BJ (cell line): ENCODE measurements at regions not wholly inside any gene's neighbourhood (a gene's known extent, or its start where the extent isn't known, plus 50 kb on each side); places are given as distances from the start of the nearest gene placed in this dataset.
A peak's percentile ranks its signal among the peaks of the same experiment; 100 is the strongest.

Experiments used
- CTCF ChIA-PET: fragments of 350-600 bp; formaldehyde crosslinking; extraction: SDS; loops from one replicate; lab custom pipeline; 2021; ENCODE audit warnings: antibody characterized with exemption, inconsistent platforms; lab: Yijun Ruan, JAX
- POLR2A ChIA-PET: fragments of 300-600 bp; sonication (Branson Sonifier 250); formaldehyde crosslinking; extraction: SDS; loops from one replicate; lab custom pipeline; 2021; ENCODE audit warnings: antibody characterized with exemption; lab: Charles Lee
- DNase-seq: peaks from one replicate; pipeline ENCODE4 v3.0.0-alpha.2; 2011; ENCODE audit warnings: low read depth
- H3K27me3 ChIP-seq: 2 replicates; pipeline ENCODE4 v1.6.0; 2011; ENCODE audit warnings: low read length; ENCODE audit not compliant: control insufficient read depth, insufficient read depth
- H3K36me3 ChIP-seq: 2 replicates; pipeline ENCODE4 v1.5.1; 2011; ENCODE audit warnings: low read length; ENCODE audit not compliant: control insufficient read depth, insufficient read depth
- H3K4me3 ChIP-seq: 2 replicates; pipeline ENCODE4 v1.5.1; 2011; ENCODE audit warnings: low read depth, mild to moderate bottlenecking, control low read depth, low read length
- TF ChIP-seq, protein P1 (sequence below): IDR thresholded peaks from 2 replicates; pipeline ENCODE4 v1.5.1; 2011; ENCODE audit warnings: low read depth, mild to moderate bottlenecking, control low read depth, inconsistent platforms, low read length, moderate library complexity; ENCODE audit not compliant: insufficient read depth

GRCh38 chr5:8333977-8334376 lies 465.0 kb downstream of the MTRR start:
- POLR2A ChIA-PET = no interaction called here

GRCh38 chr5:8340261-8340660 lies 471.3 kb downstream of the MTRR start:
- DNase-seq = no peak
- TF ChIP-seq, protein P1, sequence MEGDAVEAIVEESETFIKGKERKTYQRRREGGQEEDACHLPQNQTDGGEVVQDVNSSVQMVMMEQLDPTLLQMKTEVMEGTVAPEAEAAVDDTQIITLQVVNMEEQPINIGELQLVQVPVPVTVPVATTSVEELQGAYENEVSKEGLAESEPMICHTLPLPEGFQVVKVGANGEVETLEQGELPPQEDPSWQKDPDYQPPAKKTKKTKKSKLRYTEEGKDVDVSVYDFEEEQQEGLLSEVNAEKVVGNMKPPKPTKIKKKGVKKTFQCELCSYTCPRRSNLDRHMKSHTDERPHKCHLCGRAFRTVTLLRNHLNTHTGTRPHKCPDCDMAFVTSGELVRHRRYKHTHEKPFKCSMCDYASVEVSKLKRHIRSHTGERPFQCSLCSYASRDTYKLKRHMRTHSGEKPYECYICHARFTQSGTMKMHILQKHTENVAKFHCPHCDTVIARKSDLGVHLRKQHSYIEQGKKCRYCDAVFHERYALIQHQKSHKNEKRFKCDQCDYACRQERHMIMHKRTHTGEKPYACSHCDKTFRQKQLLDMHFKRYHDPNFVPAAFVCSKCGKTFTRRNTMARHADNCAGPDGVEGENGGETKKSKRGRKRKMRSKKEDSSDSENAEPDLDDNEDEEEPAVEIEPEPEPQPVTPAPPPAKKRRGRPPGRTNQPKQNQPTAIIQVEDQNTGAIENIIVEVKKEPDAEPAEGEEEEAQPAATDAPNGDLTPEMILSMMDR = no peak
- ChIA-PET POLR2A (no interaction called here), CTCF (interaction anchor here (1.2 to 2.1 kb wide), 6 partner anchors 11 to 503 kb away, joined by 3 to 10 read pairs (median 6); no protein-coding TSS in a partner anchor)
- H3K4me3 ChIP-seq = no peak overlapping the region
- no peaks in the 10 kb centered on the region for H3K27me3 ChIP-seq
- no peaks in the 10 kb centered on the region for H3K36me3 ChIP-seq

More at GRCh38 chr5:8333977-8334376, 465.0 kb downstream of the MTRR start:
- CTCF ChIA-PET = no interaction called here
- Histone ChIP-seq H3K36me3 (no peaks in the 10 kb centered on the region), H3K4me3 (no peak overlapping the region), H3K27me3 (no peaks in the 10 kb centered on the region)
- no peak for DNase-seq
- TF ChIP-seq, protein P1 = no peak

GRCh38 chr5:8340739-8341344 lies 471.9 kb downstream of the MTRR start:
- ChIA-PET CTCF (interaction anchor here (1.2 to 2.1 kb wide), 6 partner anchors 10 to 503 kb away, joined by 3 to 10 read pairs (median 6); no protein-coding TSS in a partner anchor), POLR2A (no interaction called here)
- TF ChIP-seq, protein P1 = peak; percentile 72
- no peak overlapping the region for H3K4me3 ChIP-seq
- no peaks in the 10 kb centered on the region for H3K36me3 ChIP-seq
- no peaks in the 10 kb centered on the region for H3K27me3 ChIP-seq
- no peak for DNase-seq

- H3K36me3 ChIP-seq = no peaks in the 10 kb centered on the region
- H3K27me3 ChIP-seq = no peaks in the 10 kb centered on the region
- CTCF ChIA-PET = interaction anchor here (1.3 to 2.1 kb wide), 5 partner anchors 9 to 502 kb away, joined by 3 to 10 read pairs (median 6); no protein-coding TSS in a partner anchor
- H3K4me3 ChIP-seq = no peak overlapping the region
- TF ChIP-seq, protein P1 = no peak
- POLR2A ChIA-PET = no interaction called here
- DNase-seq = no peak
These were observed 472.5 kb downstream of the MTRR start for GRCh38 chr5:8341406-8341805.

DNA sequence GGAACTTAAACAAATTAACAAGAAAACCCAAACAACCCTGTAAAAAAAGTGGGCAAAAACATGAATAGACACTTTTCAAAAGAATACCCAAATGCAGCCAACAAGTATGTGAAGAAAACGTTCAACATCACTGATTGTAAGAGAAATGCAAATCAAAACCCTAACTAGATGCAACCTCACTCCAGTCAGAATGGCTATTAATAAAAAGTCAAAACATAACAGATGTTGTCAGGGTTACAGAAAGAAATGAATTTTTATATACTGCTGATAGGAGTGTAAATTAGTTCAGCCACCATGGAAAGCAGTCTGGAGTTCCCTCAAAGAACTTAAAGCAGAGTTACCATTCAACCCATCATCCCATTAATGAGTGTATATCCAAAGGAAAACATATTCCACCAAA lies 479.0 kb downstream of the MTRR start:
- ChIA-PET CTCF (no interaction called here), POLR2A (no interaction called here)
- no peaks in the 10 kb centered on the region for H3K27me3 ChIP-seq
- no peaks in the 10 kb centered on the region for H3K36me3 ChIP-seq
- H3K4me3 ChIP-seq = no peak overlapping the region
- TF ChIP-seq, protein P1 = no peak
- DNase-seq = no peak
